ENCODE measurements at regions not wholly inside any gene's neighbourhood (a gene's known extent, or its start where the extent isn't known, plus 50 kb on each side); places are given as distances from the start of the nearest gene placed in this dataset.

- DNase-seq, result no peak
- Mint-ChIP-seq H3K9me3 (peaks cover 3 to 22% (median 7%) of the 10 kb centered on the region in 6 donors), H3K4me3 (no peak overlapping the region), H3K27ac (no peak overlapping the region), H3K36me3 (no peaks in the 10 kb centered on the region), H3K4me1 (no peaks in the 10 kb centered on the region), H3K27me3 (ENCODE audit: low read depth in 3 of 3) (no peaks in the 10 kb centered on the region)
These were observed 419.5 kb downstream of the LRRIQ3 start for GRCh38 chr1:73778471-73778870.

- H3K9me3 Mint-ChIP-seq, result peaks cover 3 to 13% (median 7%) of the 10 kb centered on the region in 6 donors
- H3K4me3 Mint-ChIP-seq, result no peak overlapping the region
- H3K4me1 Mint-ChIP-seq, result no peaks in the 10 kb centered on the region
- no peaks in the 10 kb centered on the region for H3K36me3 Mint-ChIP-seq
- no peak overlapping the region for H3K27ac Mint-ChIP-seq
- H3K27me3 Mint-ChIP-seq (ENCODE audit: low read depth in 3 of 3), result no peaks in the 10 kb centered on the region
- no peak for DNase-seq
These were observed 422.1 kb downstream of the LRRIQ3 start for GRCh38 chr1:73775896-73776295.

- H3K27me3 Mint-ChIP-seq (ENCODE audit: low read depth in 3 of 3), result peaks cover 0 to 3% (median 2%) of the 10 kb centered on the region in 3 donors
- peaks cover 2 to 13% (median 5%) of the 10 kb centered on the region in 6 donors for H3K9me3 Mint-ChIP-seq
- H3K4me1 Mint-ChIP-seq, result no peaks in the 10 kb centered on the region
- no peak overlapping the region for H3K4me3 Mint-ChIP-seq
- no peak for DNase-seq
- H3K27ac Mint-ChIP-seq, result no peak overlapping the region
- no peaks in the 10 kb centered on the region for H3K36me3 Mint-ChIP-seq
These were observed 425.0 kb downstream of the LRRIQ3 start for GRCh38 chr1:73772941-73773340.

GRCh38 chr1:73771396-73771795, 426.6 kb downstream of the LRRIQ3 start:
- H3K27ac Mint-ChIP-seq, result no peak overlapping the region
- no peak overlapping the region for H3K4me3 Mint-ChIP-seq
- H3K27me3 Mint-ChIP-seq (ENCODE audit: low read depth in 3 of 3), result peaks cover 0 to 3% (median 2%) of the 10 kb centered on the region in 3 donors
- H3K36me3 Mint-ChIP-seq, result no peaks in the 10 kb centered on the region
- no peaks in the 10 kb centered on the region for H3K4me1 Mint-ChIP-seq
- H3K9me3 Mint-ChIP-seq, result peaks cover 2 to 12% (median 5%) of the 10 kb centered on the region in 6 donors
- no peak for DNase-seq

GRCh38 chr1:73770109-73770905, 427.7 kb downstream of the LRRIQ3 start:
- Mint-ChIP-seq H3K9me3 (peaks cover 0 to 16% (median 4%) of the 10 kb centered on the region in 6 donors), H3K27me3 (ENCODE audit: low read depth in 3 of 3) (peaks cover 0 to 3% (median 2%) of the 10 kb centered on the region in 3 donors), H3K4me1 (no peaks in the 10 kb centered on the region), H3K27ac (no peak overlapping the region), H3K4me3 (no peak overlapping the region), H3K36me3 (no peaks in the 10 kb centered on the region)
- DNase-seq, result no peak

GRCh38 chr1:73766786-73767348, 431.1 kb downstream of the LRRIQ3 start:
- Mint-ChIP-seq H3K27ac (no peak overlapping the region), H3K4me3 (no peak overlapping the region), H3K9me3 (peaks cover 1 to 17% (median 5%) of the 10 kb centered on the region in 6 donors), H3K27me3 (ENCODE audit: low read depth in 3 of 3) (peaks cover 0 to 3% (median 3%) of the 10 kb centered on the region in 3 donors), H3K4me1 (no peaks in the 10 kb centered on the region), H3K36me3 (no peaks in the 10 kb centered on the region)
- no peak for DNase-seq

GRCh38 chr1:73765551-73766233, 432.3 kb downstream of the LRRIQ3 start:
- Mint-ChIP-seq H3K27ac (no peak overlapping the region), H3K4me1 (no peaks in the 10 kb centered on the region), H3K4me3 (no peak overlapping the region)

GRCh38 chr1:73761559-73761958, 436.4 kb downstream of the LRRIQ3 start:
- Mint-ChIP-seq H3K27ac (no peak overlapping the region), H3K27me3 (ENCODE audit: low read depth in 3 of 3) (peaks cover 0 to 1% (median 0%) of the 10 kb centered on the region in 3 donors), H3K4me1 (no peaks in the 10 kb centered on the region), H3K36me3 (no peaks in the 10 kb centered on the region), H3K4me3 (no peak overlapping the region), H3K9me3 (peaks cover 1 to 10% (median 8%) of the 10 kb centered on the region in 6 donors)
- DNase-seq, result no peak

More at GRCh38 chr1:73765551-73766233, 432.3 kb downstream of the LRRIQ3 start:
- peaks cover 0 to 3% (median 3%) of the 10 kb centered on the region in 3 donors for H3K27me3 Mint-ChIP-seq (ENCODE audit: low read depth in 3 of 3)
- no peaks in the 10 kb centered on the region for H3K36me3 Mint-ChIP-seq
- peaks cover 1 to 11% (median 7%) of the 10 kb centered on the region in 6 donors for H3K9me3 Mint-ChIP-seq
- no peak for DNase-seq

GRCh38 chr1:73759011-73759410, 439.0 kb downstream of the LRRIQ3 start:
- no peak for DNase-seq
- Mint-ChIP-seq H3K4me3 (no peak overlapping the region), H3K4me1 (no peaks in the 10 kb centered on the region), H3K9me3 (peaks cover 0 to 12% (median 8%) of the 10 kb centered on the region in 6 donors), H3K36me3 (no peaks in the 10 kb centered on the region), H3K27ac (no peak overlapping the region), H3K27me3 (ENCODE audit: low read depth in 3 of 3) (peaks cover 0 to 1% (median 0%) of the 10 kb centered on the region in 3 donors)

GRCh38 chr1:73756817-73757216, 441.2 kb downstream of the LRRIQ3 start:
- H3K27ac Mint-ChIP-seq, result no peak overlapping the region

GRCh38 chr1:73755649-73756048, 442.3 kb downstream of the LRRIQ3 start:
- Mint-ChIP-seq H3K4me3 (no peak overlapping the region), H3K27ac (no peak overlapping the region), H3K36me3 (no peaks in the 10 kb centered on the region), H3K9me3 (peaks cover 0 to 12% (median 8%) of the 10 kb centered on the region in 6 donors), H3K4me1 (no peaks in the 10 kb centered on the region), H3K27me3 (ENCODE audit: low read depth in 3 of 3) (peaks cover 0 to 2% (median 0%) of the 10 kb centered on the region in 3 donors)
- DNase-seq, result no peak

More at GRCh38 chr1:73756817-73757216, 441.2 kb downstream of the LRRIQ3 start:
- no peaks in the 10 kb centered on the region for H3K36me3 Mint-ChIP-seq
- no peaks in the 10 kb centered on the region for H3K4me1 Mint-ChIP-seq
- H3K27me3 Mint-ChIP-seq (ENCODE audit: low read depth in 3 of 3), result peaks cover 0 to 2% (median 0%) of the 10 kb centered on the region in 3 donors
- no peak overlapping the region for H3K4me3 Mint-ChIP-seq
- peaks cover 0 to 12% (median 6%) of the 10 kb centered on the region in 6 donors for H3K9me3 Mint-ChIP-seq
- no peak for DNase-seq

GRCh38 chr1:73749996-73750395, 448.0 kb downstream of the LRRIQ3 start:
- Mint-ChIP-seq H3K36me3 (no peaks in the 10 kb centered on the region), H3K27ac (no peak overlapping the region), H3K4me1 (no peaks in the 10 kb centered on the region), H3K27me3 (ENCODE audit: low read depth in 3 of 3) (peaks cover 0 to 2% (median 1%) of the 10 kb centered on the region in 3 donors), H3K9me3 (peaks cover 3 to 31% (median 11%) of the 10 kb centered on the region in 6 donors), H3K4me3 (no peak overlapping the region)
- no peak for DNase-seq

- H3K9me3 Mint-ChIP-seq, result peaks cover 10 to 39% (median 21%) of the 10 kb centered on the region in 6 donors
- no peaks in the 10 kb centered on the region for H3K36me3 Mint-ChIP-seq
- H3K27me3 Mint-ChIP-seq (ENCODE audit: low read depth in 3 of 3), result peaks cover 0 to 2% (median 1%) of the 10 kb centered on the region in 3 donors
- H3K27ac Mint-ChIP-seq, result no peak overlapping the region
- H3K4me3 Mint-ChIP-seq, result no peak overlapping the region
- DNase-seq, result no peak
- no peaks in the 10 kb centered on the region for H3K4me1 Mint-ChIP-seq
These were observed 453.0 kb downstream of the LRRIQ3 start for GRCh38 chr1:73744985-73745384.

- Mint-ChIP-seq H3K36me3 (no peaks in the 10 kb centered on the region), H3K9me3 (peaks cover 0 to 24% (median 13%) of the 10 kb centered on the region in 6 donors), H3K4me3 (no peak overlapping the region), H3K27ac (no peak overlapping the region), H3K27me3 (ENCODE audit: low read depth in 3 of 3) (peaks cover 0 to 2% (median 1%) of the 10 kb centered on the region in 3 donors), H3K4me1 (no peaks in the 10 kb centered on the region)
- DNase-seq, result no peak
These were observed 461.9 kb downstream of the LRRIQ3 start for GRCh38 chr1:73736125-73736524.

Data from immature natural killer cell (primary cell).